Neural cell (in vitro differentiated cells): ENCODE measurements at regions not wholly inside any gene's neighbourhood (a gene's known extent, or its start where the extent isn't known, plus 50 kb on each side); places are given as distances from the start of the nearest gene placed in this dataset.

Source experiments
- H2AFZ ChIP-seq: fragments of 200-600, 300-800 bp; sonication (generic), shearing (Covaris generic); 2 replicates; pipeline ENCODE4 v1.6.0; 2014; ENCODE audit warnings: low read depth, mild to moderate bottlenecking, antibody characterized with exemption, low read length, moderate library complexity
- H3F3A ChIP-seq: fragments of 200-600 bp; shearing (Covaris generic); 2 replicates; pipeline ENCODE4 v1.6.1; 2016; ENCODE audit warnings: mild to moderate bottlenecking, moderate library complexity, mixed read lengths, antibody characterized with exemption, low read length; ENCODE audit not compliant: insufficient read depth, poor library complexity, severe bottlenecking
- H3K27ac ChIP-seq: fragments of 200-600, 300-800 bp; sonication (generic), shearing (Covaris generic); 2 replicates; pipeline ENCODE4 v1.5.1; 2014; ENCODE audit warnings: mild to moderate bottlenecking, low read length, moderate library complexity
- H3K27me3 ChIP-seq: fragments of 300-800, 200-600 bp; sonication (generic), shearing (Covaris generic); 2 replicates; pipeline ENCODE4 v1.6.0; 2014; ENCODE audit warnings: mild to moderate bottlenecking, low read depth, low read length, moderate library complexity; ENCODE audit not compliant: insufficient read depth
- H3K36me3 ChIP-seq: fragments of 300-800, 200-600 bp; sonication (generic), shearing (Covaris generic); 2 replicates; pipeline ENCODE4 v1.5.1; 2014; ENCODE audit warnings: mild to moderate bottlenecking, antibody characterized with exemption, low read length, moderate library complexity; ENCODE audit not compliant: insufficient read depth
- H3K4me2 ChIP-seq: fragments of 300-800, 200-600 bp; sonication (generic), shearing (Covaris generic); 2 replicates; pipeline ENCODE4 v1.6.0; 2014; ENCODE audit warnings: mild to moderate bottlenecking, low read length
- H3K4me3 ChIP-seq: fragments of 300-800, 200-600 bp; sonication (generic), shearing (Covaris generic); 2 replicates; pipeline ENCODE4 v1.5.1; 2014; ENCODE audit warnings: mild to moderate bottlenecking, low read length, moderate library complexity
- H3K79me2 ChIP-seq: fragments of 200-600 bp; shearing (Covaris generic); replicated peaks from 2 replicates; pipeline ENCODE4 v1.6.0; 2014; ENCODE audit warnings: mild to moderate bottlenecking, low read length, moderate library complexity; ENCODE audit not compliant: insufficient read depth
- H3K9ac ChIP-seq: fragments of 300-800, 200-600 bp; sonication (generic), shearing (Covaris generic); 2 replicates; pipeline ENCODE4 v1.6.1; 2016; ENCODE audit warnings: mild to moderate bottlenecking, low read length, mixed read lengths
- H3K9me2 ChIP-seq: fragments of 200-600 bp; shearing (Covaris generic); 2 replicates; pipeline ENCODE4 v1.6.1; 2016; ENCODE audit warnings: mild to moderate bottlenecking, low read length, mixed read lengths; ENCODE audit not compliant: insufficient read depth
- H3K9me3 ChIP-seq: fragments of 200-600, 300-800 bp; sonication (generic), shearing (Covaris generic); 2 replicates; pipeline ENCODE4 v1.6.1; 2016; ENCODE audit warnings: mild to moderate bottlenecking, mixed run types, low read length, moderate library complexity, mixed read lengths
- H4K20me1 ChIP-seq: fragments of 200-600 bp; shearing (Covaris generic); 2 replicates; pipeline ENCODE4 v1.6.1; 2016; ENCODE audit warnings: mild to moderate bottlenecking, mixed run types; ENCODE audit not compliant: insufficient read depth
- EP300 ChIP-seq: fragments of 450-650 bp; conservative IDR thresholded peaks from 2 replicates; pipeline ENCODE4 v1.6.1; 2014; ENCODE audit warnings: antibody characterized with exemption, mild to moderate bottlenecking, moderate library complexity; ENCODE audit not compliant: poor library complexity, severe bottlenecking
- EZH2 ChIP-seq: fragments of 200-600, 300-800 bp; shearing (Covaris generic), sonication (generic); IDR thresholded peaks from 2 replicates; pipeline ENCODE4 v1.6.1; 2014; ENCODE audit warnings: antibody characterized with exemption, low read length, borderline replicate concordance, mild to moderate bottlenecking; ENCODE audit not compliant: insufficient read depth, poor library complexity, severe bottlenecking
- MXI1 ChIP-seq: fragments of 450-650 bp; conservative IDR thresholded peaks from 2 replicates; pipeline ENCODE4 v1.6.1; 2014; ENCODE audit warnings: antibody characterized with exemption, mild to moderate bottlenecking; ENCODE audit not compliant: poor library complexity, severe bottlenecking
- POLR2AphosphoS5 ChIP-seq: IDR thresholded peaks from 2 replicates; pipeline ENCODE4 v1.6.1; 2012
- RAD21 ChIP-seq: fragments of 450-650 bp; conservative IDR thresholded peaks from 2 replicates; pipeline ENCODE4 v1.6.1; 2014; ENCODE audit warnings: antibody characterized with exemption, mild to moderate bottlenecking, moderate library complexity
- SMC3 ChIP-seq: fragments of 450-650 bp; conservative IDR thresholded peaks from 2 replicates; pipeline ENCODE4 v1.6.1; 2014; ENCODE audit warnings: antibody characterized with exemption, mild to moderate bottlenecking, moderate library complexity; ENCODE audit not compliant: poor library complexity
- TAF1 ChIP-seq: IDR thresholded peaks from 2 replicates; pipeline ENCODE4 v1.6.1; 2012; ENCODE audit warnings: low read depth
- TF ChIP-seq, protein P1 (sequence below): IDR thresholded peaks from 2 replicates; pipeline ENCODE4 v1.6.1; 2012; ENCODE audit warnings: borderline replicate concordance
- TF ChIP-seq, protein P2 (sequence below): fragments of 450-650 bp; IDR thresholded peaks from 2 replicates; pipeline ENCODE4 v1.5.1; 2014; ENCODE audit warnings: antibody characterized with exemption, mild to moderate bottlenecking, moderate library complexity; ENCODE audit not compliant: poor library complexity, severe bottlenecking

DNA sequence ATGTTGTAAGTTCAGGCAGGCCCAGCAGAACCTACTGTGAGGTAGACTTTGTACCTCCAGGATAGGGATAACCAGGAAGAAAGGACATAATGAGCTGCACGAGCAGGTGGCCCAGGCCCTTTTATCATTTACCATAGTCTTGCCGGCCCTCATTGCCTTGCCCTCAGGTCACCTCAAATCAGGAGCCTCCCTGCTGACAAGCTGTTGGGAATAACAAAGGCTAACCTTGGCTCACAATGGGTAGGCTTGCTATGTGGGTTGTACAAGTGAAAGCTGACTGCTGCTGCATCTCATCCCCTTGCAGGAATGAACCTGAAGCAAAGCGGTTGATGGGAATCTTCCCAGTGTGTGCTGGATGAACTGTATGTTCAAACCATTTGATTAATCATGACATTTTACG, 159.5 kb upstream of the ACTBL2 start:
- Histone ChIP-seq H3K79me2 (no peaks in the 10 kb centered on the region), H3K9me3 (no peaks in the 10 kb centered on the region), H3K36me3 (no peaks in the 10 kb centered on the region), H3K4me3 (no peak overlapping the region), H3K27me3 (no peaks in the 10 kb centered on the region), H3K9me2 (no peaks in the 10 kb centered on the region), H2AFZ (no peak overlapping the region), H3K9ac (no peak overlapping the region), H3K27ac (no peak overlapping the region), H3K4me2 (no peak overlapping the region), H3F3A (no peaks in the 10 kb centered on the region), H4K20me1 (no peaks in the 10 kb centered on the region)
- no peak for TF ChIP-seq EP300
- TF ChIP-seq, protein P1, sequence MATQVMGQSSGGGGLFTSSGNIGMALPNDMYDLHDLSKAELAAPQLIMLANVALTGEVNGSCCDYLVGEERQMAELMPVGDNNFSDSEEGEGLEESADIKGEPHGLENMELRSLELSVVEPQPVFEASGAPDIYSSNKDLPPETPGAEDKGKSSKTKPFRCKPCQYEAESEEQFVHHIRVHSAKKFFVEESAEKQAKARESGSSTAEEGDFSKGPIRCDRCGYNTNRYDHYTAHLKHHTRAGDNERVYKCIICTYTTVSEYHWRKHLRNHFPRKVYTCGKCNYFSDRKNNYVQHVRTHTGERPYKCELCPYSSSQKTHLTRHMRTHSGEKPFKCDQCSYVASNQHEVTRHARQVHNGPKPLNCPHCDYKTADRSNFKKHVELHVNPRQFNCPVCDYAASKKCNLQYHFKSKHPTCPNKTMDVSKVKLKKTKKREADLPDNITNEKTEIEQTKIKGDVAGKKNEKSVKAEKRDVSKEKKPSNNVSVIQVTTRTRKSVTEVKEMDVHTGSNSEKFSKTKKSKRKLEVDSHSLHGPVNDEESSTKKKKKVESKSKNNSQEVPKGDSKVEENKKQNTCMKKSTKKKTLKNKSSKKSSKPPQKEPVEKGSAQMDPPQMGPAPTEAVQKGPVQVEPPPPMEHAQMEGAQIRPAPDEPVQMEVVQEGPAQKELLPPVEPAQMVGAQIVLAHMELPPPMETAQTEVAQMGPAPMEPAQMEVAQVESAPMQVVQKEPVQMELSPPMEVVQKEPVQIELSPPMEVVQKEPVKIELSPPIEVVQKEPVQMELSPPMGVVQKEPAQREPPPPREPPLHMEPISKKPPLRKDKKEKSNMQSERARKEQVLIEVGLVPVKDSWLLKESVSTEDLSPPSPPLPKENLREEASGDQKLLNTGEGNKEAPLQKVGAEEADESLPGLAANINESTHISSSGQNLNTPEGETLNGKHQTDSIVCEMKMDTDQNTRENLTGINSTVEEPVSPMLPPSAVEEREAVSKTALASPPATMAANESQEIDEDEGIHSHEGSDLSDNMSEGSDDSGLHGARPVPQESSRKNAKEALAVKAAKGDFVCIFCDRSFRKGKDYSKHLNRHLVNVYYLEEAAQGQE, result no peak
- no peak for TF ChIP-seq TAF1
- no peak for TF ChIP-seq MXI1
- no peak for TF ChIP-seq EZH2
- TF ChIP-seq RAD21, result no peak
- TF ChIP-seq, protein P2, sequence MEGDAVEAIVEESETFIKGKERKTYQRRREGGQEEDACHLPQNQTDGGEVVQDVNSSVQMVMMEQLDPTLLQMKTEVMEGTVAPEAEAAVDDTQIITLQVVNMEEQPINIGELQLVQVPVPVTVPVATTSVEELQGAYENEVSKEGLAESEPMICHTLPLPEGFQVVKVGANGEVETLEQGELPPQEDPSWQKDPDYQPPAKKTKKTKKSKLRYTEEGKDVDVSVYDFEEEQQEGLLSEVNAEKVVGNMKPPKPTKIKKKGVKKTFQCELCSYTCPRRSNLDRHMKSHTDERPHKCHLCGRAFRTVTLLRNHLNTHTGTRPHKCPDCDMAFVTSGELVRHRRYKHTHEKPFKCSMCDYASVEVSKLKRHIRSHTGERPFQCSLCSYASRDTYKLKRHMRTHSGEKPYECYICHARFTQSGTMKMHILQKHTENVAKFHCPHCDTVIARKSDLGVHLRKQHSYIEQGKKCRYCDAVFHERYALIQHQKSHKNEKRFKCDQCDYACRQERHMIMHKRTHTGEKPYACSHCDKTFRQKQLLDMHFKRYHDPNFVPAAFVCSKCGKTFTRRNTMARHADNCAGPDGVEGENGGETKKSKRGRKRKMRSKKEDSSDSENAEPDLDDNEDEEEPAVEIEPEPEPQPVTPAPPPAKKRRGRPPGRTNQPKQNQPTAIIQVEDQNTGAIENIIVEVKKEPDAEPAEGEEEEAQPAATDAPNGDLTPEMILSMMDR, result no peak
- no peak for TF ChIP-seq POLR2AphosphoS5
- TF ChIP-seq SMC3, result no peak

DNA sequence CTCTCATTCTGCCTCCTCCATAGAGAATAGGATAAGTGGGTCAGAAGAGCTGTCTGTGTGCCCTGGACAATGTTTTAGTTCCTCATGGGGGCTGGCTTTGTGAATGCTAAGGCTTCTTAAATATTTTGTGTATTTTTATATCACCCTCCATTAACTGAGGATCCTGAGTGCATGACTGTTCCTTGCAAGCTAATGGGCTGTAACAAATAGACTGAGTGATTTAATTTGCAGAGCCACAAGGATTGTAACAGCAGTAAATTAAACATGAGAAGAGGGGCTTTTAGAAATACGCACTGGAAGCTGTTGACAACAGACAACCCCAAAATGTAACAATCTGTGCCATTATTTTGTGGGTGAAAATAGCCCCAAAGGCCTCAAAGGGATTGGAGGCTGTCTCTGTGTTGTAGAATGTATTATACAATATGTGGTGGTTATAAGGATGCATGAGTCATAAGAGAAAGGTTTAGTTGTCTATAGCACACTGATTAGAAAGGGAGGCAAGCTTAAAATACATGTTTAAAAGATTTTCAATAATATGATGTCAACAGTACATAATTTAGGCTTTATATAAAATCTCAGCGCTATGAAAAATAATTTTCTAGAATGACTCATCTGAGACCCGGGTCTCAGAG, 152.7 kb upstream of the ACTBL2 start:
- Histone ChIP-seq H3K9me2 (no peaks in the 10 kb centered on the region), H4K20me1 (no peaks in the 10 kb centered on the region), H3K27ac (no peak overlapping the region), H2AFZ (no peak overlapping the region), H3K9me3 (no peaks in the 10 kb centered on the region), H3K9ac (no peak overlapping the region), H3F3A (no peaks in the 10 kb centered on the region), H3K4me3 (no peak overlapping the region), H3K27me3 (no peaks in the 10 kb centered on the region), H3K36me3 (no peaks in the 10 kb centered on the region), H3K4me2 (no peak overlapping the region), H3K79me2 (no peaks in the 10 kb centered on the region)
- TF ChIP-seq TAF1 (no peak), POLR2AphosphoS5 (no peak), EP300 (no peak)
